Left cardiac atrium (tissue), 4 donors: ENCODE measurements at regions not wholly inside any gene's neighbourhood (a gene's known extent, or its start where the extent isn't known, plus 50 kb on each side); places are given as distances from the start of the nearest gene placed in this dataset.
"Not testable (repeated sequence)": the region's sequence is repeated elsewhere in the genome, so short reads cannot be mapped to it uniquely, and the experiment has no call there.

Experiments used
- ATAC-seq, 2 donors: fragments of 200-7000 bp; cut with Tn5 transposase; one replicate each; pipeline ENCODE4 v1.9.1; 2020; ENCODE audit warnings: mild to moderate bottlenecking in 2 of 2, moderate library complexity in 2 of 2
- DNase-seq: peaks from one replicate; pipeline ENCODE4 v3.0.0-alpha.2; 2020
- intact Hi-C, 2 donors: fragments of 100-400 bp; cut with DNase I; formaldehyde crosslinking; loops; one replicate each; pipeline versions ENCODE4 v1.14.1 to v1.15.1; 2022 to 2023
- donor health status: DM: no; HTN: yes; CAD: no.
- donor health status: DM: no; HTN: yes; CAD: no; lungs with severe emphysema.
- donor health status: DM: yes; HTN: yes; CAD: no.
- donor health status: Dilated cardiomyopathy.

GRCh38 chr2:22942441-22942840 is 442.5 kb upstream of the KLHL29 start:
- DNase-seq (no peak), ATAC-seq (no peak)
- intact Hi-C loops, result no loop called here

GRCh38 chr2:22944143-22944542 is 440.8 kb upstream of the KLHL29 start:
- intact Hi-C loops, result no loop called here
- DNase-seq (no peak), ATAC-seq (no peak)

- no peak for ATAC-seq
- intact Hi-C loops, result no loop called here
- DNase-seq, result no peak
These were observed 438.4 kb upstream of the KLHL29 start for GRCh38 chr2:22946553-22946952.

GRCh38 chr2:22947741-22948140 is 437.2 kb upstream of the KLHL29 start:
- intact Hi-C loops, result no loop called here
- no peak for DNase-seq
- ATAC-seq, result no peak

GRCh38 chr2:22950431-22950830 is 434.5 kb upstream of the KLHL29 start:
- intact Hi-C loops, result no loop called here
- DNase-seq, result no peak
- ATAC-seq, result no peak

GRCh38 chr2:22952656-22953225 is 432.2 kb upstream of the KLHL29 start:
- DNase-seq (no peak), ATAC-seq (no peak)
- intact Hi-C loops, result no loop called here

GRCh38 chr2:22957446-22957845 is 427.5 kb upstream of the KLHL29 start:
- intact Hi-C loops, result no loop called here
- DNase-seq (no peak), ATAC-seq (no peak)

GRCh38 chr2:22958308-22958707 is 426.7 kb upstream of the KLHL29 start:
- intact Hi-C loops, result no loop called here
- DNase-seq, result no peak
- no peak for ATAC-seq

- DNase-seq, result no peak
- no peak for ATAC-seq
- intact Hi-C loops, result no loop called here
These were observed 417.2 kb upstream of the KLHL29 start for GRCh38 chr2:22967756-22968155.

- intact Hi-C loops, result no loop called here
- ATAC-seq (no peak), DNase-seq (no peak)
These were observed 414.5 kb upstream of the KLHL29 start for GRCh38 chr2:22970284-22970975.

GRCh38 chr2:22970991-22971390 is 414.0 kb upstream of the KLHL29 start:
- DNase-seq (no peak), ATAC-seq (no peak)
- intact Hi-C loops, result no loop called here

- no peak for ATAC-seq
- intact Hi-C loops, result no loop called here
These were observed 403.2 kb upstream of the KLHL29 start for GRCh38 chr2:22981785-22982184.

GRCh38 chr2:22984152-22984551 is 400.8 kb upstream of the KLHL29 start:
- not testable (repeated sequence) for ATAC-seq

More at GRCh38 chr2:22981785-22982184, 403.2 kb upstream of the KLHL29 start:
- DNase-seq, result no peak

GRCh38 chr2:22990246-22990645 is 394.7 kb upstream of the KLHL29 start:
- no peak for ATAC-seq
- DNase-seq, result no peak
- intact Hi-C loops, result no loop called here

More at GRCh38 chr2:22984152-22984551, 400.8 kb upstream of the KLHL29 start:
- DNase-seq, intact Hi-C loops: not testable (repeated sequence)

- no peak for DNase-seq
- no peak for ATAC-seq
- intact Hi-C loops, result no loop called here
These were observed 393.1 kb upstream of the KLHL29 start for GRCh38 chr2:22991844-22992243.

GRCh38 chr2:22992441-22992840 is 392.5 kb upstream of the KLHL29 start:
- DNase-seq (no peak), ATAC-seq (no peak)
- intact Hi-C loops, result no loop called here

GRCh38 chr2:22993250-22993649 is 391.7 kb upstream of the KLHL29 start:
- intact Hi-C loops, result no loop called here
- no peak for ATAC-seq
- no peak for DNase-seq

GRCh38 chr2:22995576-22995975 is 389.4 kb upstream of the KLHL29 start:
- no peak for DNase-seq
- intact Hi-C loops, result no loop called here
- ATAC-seq, result no peak

GRCh38 chr2:22996911-22997310 is 388.1 kb upstream of the KLHL29 start:
- intact Hi-C loops, result no loop called here
- no peak for ATAC-seq
- no peak for DNase-seq

- ATAC-seq (no peak), DNase-seq (no peak)
- intact Hi-C loops, result no loop called here
These were observed 386.6 kb upstream of the KLHL29 start for GRCh38 chr2:22998359-22998758.

- DNase-seq (no peak), ATAC-seq (no peak)
- intact Hi-C loops, result no loop called here
These were observed 385.0 kb upstream of the KLHL29 start for GRCh38 chr2:22999951-23000350.
